A673 (cell line): ENCODE measurements at regions not wholly inside any gene's neighbourhood (a gene's known extent, or its start where the extent isn't known, plus 50 kb on each side); places are given as distances from the start of the nearest gene placed in this dataset.

Source experiments
- BruUV-seq: library from RNA; stranded (reverse); fragments of 400-500 nt; replicated peaks from 2 replicates; lab custom pipeline; 2021; lab: Mats Ljungman, UMichigan
- CTCF ChIA-PET: fragments of 300-600 bp; sonication (Branson Sonifier 250); formaldehyde crosslinking; loops from one replicate; lab custom pipeline; 2022; ENCODE audit warnings: antibody characterized with exemption; lab: Charles Lee
- POLR2A ChIA-PET: fragments of 300-600 bp; sonication (Branson Sonifier 250); formaldehyde crosslinking; loops from one replicate; lab custom pipeline; 2022; ENCODE audit warnings: antibody characterized with exemption; ENCODE audit not compliant: low non-redundant PET; lab: Charles Lee
- DNase-seq: peaks from one replicate; pipeline ENCODE4 v3.0.0-alpha.2; 2015; ENCODE audit warnings: low spot score
- H3K27ac ChIP-seq: fragments of 200-600 bp; sonication (generic); 2 replicates; pipeline ENCODE4 v1.5.1; 2016; ENCODE audit warnings: mixed run types, low read depth, mild to moderate bottlenecking, mixed read lengths, antibody characterized with exemption, low read length; ENCODE audit not compliant: poor library complexity, severe bottlenecking
- H3K27me3 ChIP-seq: fragments of 200-600 bp; sonication (generic); replicated peaks from 2 replicates; pipeline ENCODE4 v1.6.1; 2017; ENCODE audit warnings: mixed run types, low read depth, mild to moderate bottlenecking, mixed read lengths, antibody characterized with exemption, low read length; ENCODE audit not compliant: insufficient read depth, poor library complexity
- H3K36me3 ChIP-seq: fragments of 200-600 bp; sonication (generic); 2 replicates; pipeline ENCODE4 v1.6.1; 2016; ENCODE audit warnings: mixed run types, mild to moderate bottlenecking, mixed read lengths, antibody characterized with exemption, low read length; ENCODE audit not compliant: insufficient read depth, poor library complexity, severe bottlenecking
- H3K4me1 ChIP-seq: fragments of 200-600 bp; sonication (generic); 2 replicates; pipeline ENCODE4 v1.6.1; 2017; ENCODE audit warnings: mixed run types, mild to moderate bottlenecking, mixed read lengths, antibody characterized with exemption, low read length; ENCODE audit not compliant: insufficient read depth, poor library complexity, severe bottlenecking
- H3K4me3 ChIP-seq: fragments of 200-600 bp; sonication (generic); 2 replicates; pipeline ENCODE4 v1.5.1; 2016; ENCODE audit warnings: low read depth, mixed run types, mild to moderate bottlenecking, mixed read lengths, low read length; ENCODE audit not compliant: poor library complexity, severe bottlenecking
- H3K9me3 ChIP-seq: fragments of 200-600 bp; sonication (generic); 2 replicates; pipeline ENCODE4 v1.6.1; 2016; ENCODE audit warnings: mixed run types, low read depth, mild to moderate bottlenecking, mixed read lengths, antibody characterized with exemption, low read length; ENCODE audit not compliant: poor library complexity, severe bottlenecking
- CTCF ChIP-seq: fragments of 300-800, 200-600 bp; sonication (generic); conservative IDR thresholded peaks from 2 replicates; pipeline ENCODE4 v1.5.1; 2017; ENCODE audit warnings: low read depth, mild to moderate bottlenecking, antibody characterized with exemption, low read length, moderate library complexity, mixed read lengths
- EZH2 ChIP-seq: fragments of 200-600 bp; sonication (generic); IDR thresholded peaks from 2 replicates; pipeline ENCODE4 v1.6.1; 2017; ENCODE audit warnings: borderline replicate concordance, low read depth, mild to moderate bottlenecking, mixed read lengths, antibody characterized with exemption, low read length; ENCODE audit not compliant: poor library complexity, severe bottlenecking
- intact Hi-C: fragments of 100-400 bp; cut with micrococcal nuclease; formaldehyde crosslinking; loops from one replicate; pipeline ENCODE4 v1.10.0; 2022; ENCODE audit not compliant: unreplicated experiment

GRCh38 chr2:48131539-48132270 lies 182.8 kb upstream of the FOXN2 start:
- Histone ChIP-seq H3K9me3 (no peaks in the 10 kb centered on the region), H3K27me3 (no peaks in the 10 kb centered on the region), H3K27ac (no peak overlapping the region), H3K4me3 (no peak overlapping the region), H3K4me1 (no peaks in the 10 kb centered on the region), H3K36me3 (no peaks in the 10 kb centered on the region)
- ChIA-PET POLR2A (no interaction called here), CTCF (no interaction called here)
- intact Hi-C loops: no loop called here
- no TSS peak for BruUV-seq
- TF ChIP-seq EZH2: no peak
- no peak for TF ChIP-seq CTCF
- DNase-seq: no peak

DNA sequence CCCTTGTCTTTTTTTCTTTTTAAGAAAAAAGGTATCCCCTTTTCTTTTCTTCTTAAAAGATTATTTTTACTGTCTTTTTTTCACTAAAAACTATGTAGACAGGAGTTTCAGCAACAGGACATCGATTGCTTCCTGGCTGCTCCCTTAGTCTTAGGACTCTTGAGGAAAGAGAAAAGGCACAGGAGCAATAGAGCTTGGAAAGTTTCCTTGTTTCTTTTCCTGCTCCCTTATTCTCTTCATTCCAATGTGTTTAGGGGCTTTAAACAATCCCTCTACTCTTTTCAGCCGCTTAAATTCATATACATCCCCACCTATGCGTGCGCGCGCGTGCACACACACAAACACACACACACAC lies 182.2 kb upstream of the FOXN2 start:
- POLR2A ChIA-PET: no interaction called here
- Histone ChIP-seq H3K9me3 (no peaks in the 10 kb centered on the region), H3K27me3 (no peaks in the 10 kb centered on the region), H3K4me1 (no peaks in the 10 kb centered on the region), H3K4me3 (no peak overlapping the region), H3K36me3 (no peaks in the 10 kb centered on the region), H3K27ac (no peak overlapping the region)
- CTCF ChIA-PET: no interaction called here
- intact Hi-C loops: no loop called here
- DNase-seq: no peak
- TF ChIP-seq CTCF (no peak), EZH2 (no peak)
- no TSS peak for BruUV-seq

DNA sequence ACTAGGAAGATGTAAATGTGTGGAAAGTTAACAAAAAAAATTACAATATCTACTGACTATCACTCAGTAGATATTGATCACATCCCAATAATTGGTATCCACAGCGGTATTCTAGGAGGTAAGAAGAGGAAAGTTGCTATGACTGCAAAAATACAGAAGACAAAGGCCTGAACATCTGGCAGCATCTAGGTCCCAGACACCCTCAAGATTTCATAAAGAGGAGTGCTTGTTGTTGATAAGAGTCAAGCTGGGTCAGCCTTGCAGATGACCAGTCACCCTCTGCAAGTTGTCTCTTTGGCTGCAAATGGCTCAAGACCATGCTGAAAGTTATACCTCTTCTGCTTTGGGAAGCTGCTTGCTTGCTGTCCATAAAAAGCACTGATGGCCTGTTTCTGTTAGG lies 179.8 kb upstream of the FOXN2 start:
- H3K27me3 ChIP-seq: no peaks in the 10 kb centered on the region
- POLR2A ChIA-PET: no interaction called here
- H3K36me3 ChIP-seq: no peaks in the 10 kb centered on the region
- H3K27ac ChIP-seq: no peak overlapping the region
- H3K4me3 ChIP-seq: no peak overlapping the region
- intact Hi-C loops: no loop called here
- no peaks in the 10 kb centered on the region for H3K4me1 ChIP-seq
- CTCF ChIA-PET: no interaction called here
- DNase-seq: no peak
- TF ChIP-seq EZH2 (no peak), CTCF (no peak)
- H3K9me3 ChIP-seq: no peaks in the 10 kb centered on the region
- no TSS peak for BruUV-seq
